Thyroid gland (tissue), 4 donors: ENCODE measurements at regions not wholly inside any gene's neighbourhood (a gene's known extent, or its start where the extent isn't known, plus 50 kb on each side); places are given as distances from the start of the nearest gene placed in this dataset.

Experiments
- DNase-seq, 2 donors: peaks; one replicate each; pipeline ENCODE4 v3.0.0-alpha.2; 2019
- H3K27ac ChIP-seq, 3 donors: fragments of 200-600 bp; sonication (generic); 1 replicate in 2 of 3; 2 replicates in 1 of 3; pipeline ENCODE4 v1.5.1; 2016 to 2019; ENCODE audit warnings: mild to moderate bottlenecking in 1 of 3, moderate library complexity in 1 of 3
- H3K27me3 ChIP-seq: fragments of 200-600 bp; sonication (generic); one replicate; pipeline ENCODE4 v1.5.1; 2019
- H3K36me3 ChIP-seq, 2 donors: fragments of 200-600 bp; sonication (generic); one replicate each; pipeline ENCODE4 v1.5.1; 2016 to 2019
- H3K4me1 ChIP-seq, 2 donors: fragments of 200-600 bp; sonication (generic); one replicate each; pipeline ENCODE4 v1.5.1; 2017 to 2019
- H3K4me3 ChIP-seq, 3 donors: fragments of 200-600 bp; sonication (generic); replicated peaks in 1 of 3; 1 replicate in 2 of 3; 2 replicates in 1 of 3; pipeline ENCODE4 v1.5.1; 2016; ENCODE audit warnings: mild to moderate bottlenecking in 1 of 3
- H3K9me3 ChIP-seq: fragments of 200-600 bp; sonication (generic); one replicate; pipeline ENCODE4 v1.5.1; 2017
- POLR2A ChIP-seq, 2 donors: fragments of 450-650 bp; IDR thresholded peaks; one replicate each; pipeline ENCODE4 v1.6.1; 2017; ENCODE audit warnings: antibody characterized with exemption in 2 of 2, mild to moderate bottlenecking in 2 of 2, moderate library complexity in 1 of 2
- WGBS, 2 donors: methylation state at CpG; one replicate each; pipeline ENCODE4 v1.1.5; 2017; 5-methylcytosine and 5-hydroxymethylcytosine counted together
- intact Hi-C: fragments of 100-400 bp; cut with DNase I; formaldehyde crosslinking; loops from one replicate; pipeline ENCODE4 v1.15.1; 2023
- TF ChIP-seq, protein P1 (sequence below), 6 experiments: fragments of 200-600 bp in 3 of 6; fragments of 450-650 bp in 3 of 6; sonication (generic) in 3 of 6; IDR thresholded peaks; one replicate each; pipeline ENCODE4 v1.5.1; 2016 to 2019; ENCODE audit warnings: antibody characterized with exemption in 6 of 6, mild to moderate bottlenecking in 2 of 6, inconsistent platforms in 1 of 6, moderate library complexity in 1 of 6

DNA sequence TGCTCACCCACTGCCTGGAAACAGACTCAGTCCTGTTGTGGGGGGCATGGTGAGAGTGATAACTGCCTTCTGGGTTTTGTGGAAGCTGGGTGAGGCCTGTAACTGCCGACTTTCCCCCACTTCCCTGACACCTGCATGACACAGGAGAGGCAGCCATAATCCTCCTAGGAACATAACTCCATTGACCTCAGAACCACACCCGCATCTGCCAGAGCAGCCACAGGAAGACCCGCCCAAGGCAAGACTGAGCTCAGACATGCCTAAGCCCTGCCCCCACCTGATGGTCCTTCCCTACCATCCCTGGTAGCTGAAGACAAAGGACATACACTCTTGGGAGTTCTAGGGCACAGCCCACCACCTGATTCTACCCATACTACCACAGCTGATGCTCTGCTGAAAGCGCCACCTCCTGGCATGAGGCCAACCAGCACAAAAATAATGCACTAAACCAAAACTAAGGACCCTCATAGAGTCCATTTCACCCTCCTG lies 326.7 kb downstream of the RBM26 start:
- H3K27ac ChIP-seq: no peak overlapping the region
- 78 to 94% methylated on average over 3 to 4 of the region's 4 CpGs for whole genome bisulfite sequencing, 2 donors
- intact Hi-C loops: no loop called here

GRCh38 chr13:79075703-79076102 lies 330.4 kb downstream of the RBM26 start:
- H3K27me3 ChIP-seq: no peaks in the 10 kb centered on the region
- no peak overlapping the region for H3K27ac ChIP-seq
- H3K9me3 ChIP-seq: no peaks in the 10 kb centered on the region
- no peak for DNase-seq
- no peak overlapping the region for H3K4me3 ChIP-seq
- intact Hi-C loops: no loop called here
- H3K4me1 ChIP-seq: no peaks in the 10 kb centered on the region
- no peaks in the 10 kb centered on the region for H3K36me3 ChIP-seq
- TF ChIP-seq POLR2A (IDR thresholded peaks at IDR 0.05): no peak
- TF ChIP-seq, protein P1, sequence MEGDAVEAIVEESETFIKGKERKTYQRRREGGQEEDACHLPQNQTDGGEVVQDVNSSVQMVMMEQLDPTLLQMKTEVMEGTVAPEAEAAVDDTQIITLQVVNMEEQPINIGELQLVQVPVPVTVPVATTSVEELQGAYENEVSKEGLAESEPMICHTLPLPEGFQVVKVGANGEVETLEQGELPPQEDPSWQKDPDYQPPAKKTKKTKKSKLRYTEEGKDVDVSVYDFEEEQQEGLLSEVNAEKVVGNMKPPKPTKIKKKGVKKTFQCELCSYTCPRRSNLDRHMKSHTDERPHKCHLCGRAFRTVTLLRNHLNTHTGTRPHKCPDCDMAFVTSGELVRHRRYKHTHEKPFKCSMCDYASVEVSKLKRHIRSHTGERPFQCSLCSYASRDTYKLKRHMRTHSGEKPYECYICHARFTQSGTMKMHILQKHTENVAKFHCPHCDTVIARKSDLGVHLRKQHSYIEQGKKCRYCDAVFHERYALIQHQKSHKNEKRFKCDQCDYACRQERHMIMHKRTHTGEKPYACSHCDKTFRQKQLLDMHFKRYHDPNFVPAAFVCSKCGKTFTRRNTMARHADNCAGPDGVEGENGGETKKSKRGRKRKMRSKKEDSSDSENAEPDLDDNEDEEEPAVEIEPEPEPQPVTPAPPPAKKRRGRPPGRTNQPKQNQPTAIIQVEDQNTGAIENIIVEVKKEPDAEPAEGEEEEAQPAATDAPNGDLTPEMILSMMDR (IDR thresholded peaks at IDR 0.05): no peak

More for the DNA sequence above, 326.7 kb downstream of the RBM26 start:
- Histone ChIP-seq H3K36me3 (no peaks in the 10 kb centered on the region), H3K9me3 (no peaks in the 10 kb centered on the region), H3K27me3 (no peaks in the 10 kb centered on the region), H3K4me3 (no peak overlapping the region), H3K4me1 (no peaks in the 10 kb centered on the region)
- no peak for DNase-seq
- TF ChIP-seq, protein P1 (IDR thresholded peaks at IDR 0.05): no peak
- TF ChIP-seq POLR2A (IDR thresholded peaks at IDR 0.05): no peak

GRCh38 chr13:79070343-79070974 lies 335.6 kb downstream of the RBM26 start:
- Histone ChIP-seq H3K36me3 (no peaks in the 10 kb centered on the region), H3K9me3 (no peaks in the 10 kb centered on the region), H3K4me3 (no peak overlapping the region), H3K4me1 (no peaks in the 10 kb centered on the region), H3K27ac (no peak overlapping the region), H3K27me3 (no peaks in the 10 kb centered on the region)
- DNase-seq: no peak
- intact Hi-C loops: no loop called here
- 57 to 61% methylated on average over 4 of the region's 4 CpGs for WGBS, 2 donors
- no peak for TF ChIP-seq POLR2A (IDR thresholded peaks at IDR 0.05)
- TF ChIP-seq, protein P1 (IDR thresholded peaks at IDR 0.05): no peak

- intact Hi-C loops: no loop called here
Observed at GRCh38 chr13:79062291-79062690, 343.8 kb downstream of the RBM26 start.

DNA sequence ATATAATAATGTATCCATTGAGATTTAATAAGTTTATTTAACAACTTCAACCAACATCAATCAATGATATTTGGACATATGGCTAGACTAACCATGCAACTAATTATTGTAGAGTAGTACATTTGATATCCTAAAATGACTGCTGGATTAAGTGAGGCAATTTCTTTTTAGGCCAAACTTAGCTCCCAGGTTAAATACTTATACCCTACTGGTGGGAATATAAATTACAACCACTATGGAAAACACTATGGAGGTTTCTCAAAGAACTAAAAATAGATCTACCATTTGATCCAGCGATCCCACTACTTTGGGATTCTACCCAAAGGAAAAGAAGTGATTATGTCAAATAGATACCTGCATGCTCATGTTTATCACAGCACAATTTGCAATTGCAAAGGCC lies 345.8 kb downstream of the RBM26 start:
- H3K9me3 ChIP-seq: no peaks in the 10 kb centered on the region
- WGBS, 2 donors: 83 to 87% methylated on average over 1 of the region's 1 CpG
- no peaks in the 10 kb centered on the region for H3K27me3 ChIP-seq
- no peaks in the 10 kb centered on the region for H3K36me3 ChIP-seq
- no peak for TF ChIP-seq POLR2A (IDR thresholded peaks at IDR 0.05)
- TF ChIP-seq, protein P1 (IDR thresholded peaks at IDR 0.05): no peak
- intact Hi-C loops: no loop called here
- DNase-seq: no peak
- no peak overlapping the region for H3K27ac ChIP-seq
- H3K4me3 ChIP-seq: no peak overlapping the region
- H3K4me1 ChIP-seq: no peaks in the 10 kb centered on the region

More at GRCh38 chr13:79062291-79062690, 343.8 kb downstream of the RBM26 start:
- Histone ChIP-seq H3K9me3 (no peaks in the 10 kb centered on the region), H3K4me3 (no peak overlapping the region), H3K27ac (no peak overlapping the region), H3K36me3 (no peaks in the 10 kb centered on the region), H3K4me1 (no peaks in the 10 kb centered on the region), H3K27me3 (no peaks in the 10 kb centered on the region)
- 68 to 71% methylated on average over 6 of the region's 6 CpGs for WGBS, 2 donors
- TF ChIP-seq, protein P1 (IDR thresholded peaks at IDR 0.05): no peak
- no peak for TF ChIP-seq POLR2A (IDR thresholded peaks at IDR 0.05)
- no peak for DNase-seq
